H1 (cell line): ENCODE measurements at regions not wholly inside any gene's neighbourhood (a gene's known extent, or its start where the extent isn't known, plus 50 kb on each side); places are given as distances from the start of the nearest gene placed in this dataset.

Experiments used
- CHD2 ChIP-seq: IDR thresholded peaks from 2 replicates; pipeline ENCODE4 v1.6.1; 2012; ENCODE audit warnings: low read length, improper control_type of control experiment
- EP300 ChIP-seq, 2 experiments: IDR thresholded peaks; 1 replicate in 1 of 2; 2 replicates in 1 of 2; pipeline ENCODE4 v1.6.1; 2011 to 2012; ENCODE audit warnings: low read depth in 2 of 2, low read length in 2 of 2, mild to moderate bottlenecking in 2 of 2, borderline replicate concordance in 1 of 2, inconsistent platforms in 1 of 2, moderate library complexity in 1 of 2
- JUN ChIP-seq: IDR thresholded peaks from 2 replicates; pipeline ENCODE4 v1.6.1; 2011; ENCODE audit warnings: low read depth, mild to moderate bottlenecking, improper control_type of control experiment, low read length
- PHF8 ChIP-seq: fragments of 200-600 bp; sonication (generic); conservative IDR thresholded peaks from 2 replicates; pipeline ENCODE4 v1.7.1; 2012; ENCODE audit warnings: low read depth, mild to moderate bottlenecking, inconsistent platforms, low read length, moderate library complexity
- RFX5 ChIP-seq: IDR thresholded peaks from 2 replicates; pipeline ENCODE4 v1.6.1; 2011; ENCODE audit warnings: low read depth, low read length, improper control_type of control experiment, borderline replicate concordance
- SIN3A ChIP-seq, 2 experiments: IDR thresholded peaks in 1 of 2; conservative IDR thresholded peaks in 1 of 2; 2 replicates each; pipeline ENCODE4 v1.6.1; 2011 to 2012; ENCODE audit warnings: low read length in 2 of 2, improper control_type of control experiment in 1 of 2, low read depth in 1 of 2, mild to moderate bottlenecking in 1 of 2
- SP1 ChIP-seq: IDR thresholded peaks from 2 replicates; pipeline ENCODE4 v1.6.1; 2011; ENCODE audit warnings: low read depth, low read length
- SUZ12 ChIP-seq: fragments of 200-600 bp; sonication (generic); IDR thresholded peaks from 2 replicates; pipeline ENCODE4 v1.6.1; 2012; ENCODE audit warnings: mild to moderate bottlenecking, inconsistent platforms, low read length, moderate library complexity, mixed read lengths
- YY1 ChIP-seq: IDR thresholded peaks from 2 replicates; pipeline ENCODE4 v1.6.1; 2011; ENCODE audit warnings: low read depth, mild to moderate bottlenecking, low read length
- TF ChIP-seq, protein P1 (sequence below): IDR thresholded peaks from 2 replicates; pipeline ENCODE4 v1.6.1; 2011; ENCODE audit warnings: low read length, improper control_type of control experiment
- TF ChIP-seq, protein P2 (sequence below), 3 experiments: IDR thresholded peaks; 1 replicate in 2 of 3; 2 replicates in 1 of 3; pipeline versions ENCODE4 v1.5.1 to v1.6.1; 2011; ENCODE audit warnings: low read length in 3 of 3, mild to moderate bottlenecking in 3 of 3, inconsistent platforms in 2 of 3, low read depth in 1 of 3, moderate library complexity in 1 of 3; ENCODE audit not compliant: insufficient read depth in 1 of 3; ENCODE audit errors: control extremely low read depth in 1 of 3

DNA sequence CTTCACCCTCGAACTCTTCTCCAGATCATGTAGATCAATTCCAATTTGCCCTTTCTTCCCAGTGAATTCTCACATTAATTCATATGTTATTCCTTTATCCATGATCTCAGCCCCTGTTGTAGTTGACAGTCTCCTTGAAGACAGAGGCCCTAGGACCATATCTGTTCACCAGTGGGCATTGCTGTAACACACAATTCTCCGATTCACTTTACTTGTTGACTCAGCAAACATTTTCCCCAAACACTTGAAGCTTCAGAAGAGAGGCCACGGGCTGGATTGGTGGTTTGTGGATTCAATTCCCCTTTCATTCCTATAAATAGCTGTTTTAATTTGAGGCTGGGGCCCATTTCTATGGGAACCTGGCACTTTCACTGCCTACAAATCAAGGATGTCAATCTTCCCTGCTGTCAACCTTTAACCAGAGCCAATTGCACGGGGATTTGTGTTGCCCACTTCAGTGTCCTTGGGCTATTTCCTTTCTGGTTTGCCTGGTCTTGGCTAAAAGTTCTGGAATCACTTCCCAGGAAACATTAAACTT is 393.0 kb upstream of the KIRREL3 start:
- no peak for TF ChIP-seq EP300 (IDR thresholded peaks at IDR 0.05; ENCODE audit: borderline replicate concordance in 1 of 2, low read depth in 2 of 2, low read length in 2 of 2)
- TF ChIP-seq PHF8: no peak
- TF ChIP-seq, protein P1, sequence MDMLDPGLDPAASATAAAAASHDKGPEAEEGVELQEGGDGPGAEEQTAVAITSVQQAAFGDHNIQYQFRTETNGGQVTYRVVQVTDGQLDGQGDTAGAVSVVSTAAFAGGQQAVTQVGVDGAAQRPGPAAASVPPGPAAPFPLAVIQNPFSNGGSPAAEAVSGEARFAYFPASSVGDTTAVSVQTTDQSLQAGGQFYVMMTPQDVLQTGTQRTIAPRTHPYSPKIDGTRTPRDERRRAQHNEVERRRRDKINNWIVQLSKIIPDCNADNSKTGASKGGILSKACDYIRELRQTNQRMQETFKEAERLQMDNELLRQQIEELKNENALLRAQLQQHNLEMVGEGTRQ: no peak
- no peak for TF ChIP-seq CHD2
- TF ChIP-seq SIN3A (conservative IDR thresholded peaks at IDR 0.05 in 1 of 2, IDR thresholded peaks at IDR 0.05 in 1 of 2; ENCODE audit: low read depth in 1 of 2, low read length in 2 of 2): no peak
- TF ChIP-seq, protein P2, sequence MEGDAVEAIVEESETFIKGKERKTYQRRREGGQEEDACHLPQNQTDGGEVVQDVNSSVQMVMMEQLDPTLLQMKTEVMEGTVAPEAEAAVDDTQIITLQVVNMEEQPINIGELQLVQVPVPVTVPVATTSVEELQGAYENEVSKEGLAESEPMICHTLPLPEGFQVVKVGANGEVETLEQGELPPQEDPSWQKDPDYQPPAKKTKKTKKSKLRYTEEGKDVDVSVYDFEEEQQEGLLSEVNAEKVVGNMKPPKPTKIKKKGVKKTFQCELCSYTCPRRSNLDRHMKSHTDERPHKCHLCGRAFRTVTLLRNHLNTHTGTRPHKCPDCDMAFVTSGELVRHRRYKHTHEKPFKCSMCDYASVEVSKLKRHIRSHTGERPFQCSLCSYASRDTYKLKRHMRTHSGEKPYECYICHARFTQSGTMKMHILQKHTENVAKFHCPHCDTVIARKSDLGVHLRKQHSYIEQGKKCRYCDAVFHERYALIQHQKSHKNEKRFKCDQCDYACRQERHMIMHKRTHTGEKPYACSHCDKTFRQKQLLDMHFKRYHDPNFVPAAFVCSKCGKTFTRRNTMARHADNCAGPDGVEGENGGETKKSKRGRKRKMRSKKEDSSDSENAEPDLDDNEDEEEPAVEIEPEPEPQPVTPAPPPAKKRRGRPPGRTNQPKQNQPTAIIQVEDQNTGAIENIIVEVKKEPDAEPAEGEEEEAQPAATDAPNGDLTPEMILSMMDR (IDR thresholded peaks at IDR 0.05; ENCODE audit: control extremely low read depth in 1 of 3, insufficient read depth in 1 of 3, low read depth in 1 of 3, low read length in 3 of 3): no peak
- no peak for TF ChIP-seq JUN
- TF ChIP-seq YY1: no peak
- no peak for TF ChIP-seq SP1
- TF ChIP-seq RFX5: no peak
- no peak for TF ChIP-seq SUZ12
